ENCODE measurements at regions not wholly inside any gene's neighbourhood (a gene's known extent, or its start where the extent isn't known, plus 50 kb on each side); places are given as distances from the start of the nearest gene placed in this dataset.

- Histone ChIP-seq H3K27ac (no peak overlapping the region), H3K9ac (no peak overlapping the region), H3K4me1 (no peaks in the 10 kb centered on the region), H3K79me2 (ENCODE audit: low read depth) (no peaks in the 10 kb centered on the region), H3F3A (ENCODE audit: low read depth) (no peaks in the 10 kb centered on the region), H3K9me3 (ENCODE audit: low read depth) (no peaks in the 10 kb centered on the region), H3K4me3 (no peak overlapping the region), H4K20me1 (ENCODE audit: low read depth) (no peaks in the 10 kb centered on the region), H3K4me2 (no peak overlapping the region), H2AFZ (replicated peaks) (no peak overlapping the region), H3K27me3 (no peaks in the 10 kb centered on the region), H3K36me3 (no peaks in the 10 kb centered on the region)
- Mint-ChIP-seq H3K4me3 (no peak overlapping the region), H3K9me3 (no peaks in the 10 kb centered on the region), H3K36me3 (no peaks in the 10 kb centered on the region), H3K27ac (no peak overlapping the region), H3K4me1 (no peaks in the 10 kb centered on the region), H3K27me3 (ENCODE audit: insufficient read depth, low read depth) (no peaks in the 10 kb centered on the region)
- TF ChIP-seq EZH2 (IDR thresholded peaks at IDR 0.05) (no peak), CTCF (IDR thresholded peaks at IDR 0.05) (no peak), EZH2phosphoT487 (IDR thresholded peaks at IDR 0.05) (no peak)
- no peak for DNase-seq (ENCODE audit: low spot score)
Observed at GRCh38 chr4:155616117-155616516, 50.5 kb upstream of the GUCY1A1 start.

GRCh38 chr4:155615081-155615887 lies 51.4 kb upstream of the GUCY1A1 start:
- no peaks in the 10 kb centered on the region for H3K4me1 ChIP-seq
- H3K4me2 ChIP-seq = no peak overlapping the region
- no peak overlapping the region for H2AFZ ChIP-seq (replicated peaks)
- H3K9ac ChIP-seq = no peak overlapping the region
- no peaks in the 10 kb centered on the region for H3K79me2 ChIP-seq (ENCODE audit: low read depth)
- no peak overlapping the region for H3K4me3 Mint-ChIP-seq
- no peak overlapping the region for H3K27ac ChIP-seq
- TF ChIP-seq EZH2phosphoT487 (IDR thresholded peaks at IDR 0.05) (no peak), CTCF (IDR thresholded peaks at IDR 0.05) (no peak), EZH2 (IDR thresholded peaks at IDR 0.05) (no peak)
- no peak overlapping the region for H3K27ac Mint-ChIP-seq
- H4K20me1 ChIP-seq (ENCODE audit: low read depth) = no peaks in the 10 kb centered on the region
- no peaks in the 10 kb centered on the region for H3K9me3 ChIP-seq (ENCODE audit: low read depth)
- H3K27me3 Mint-ChIP-seq (ENCODE audit: insufficient read depth, low read depth) = no peaks in the 10 kb centered on the region
- no peaks in the 10 kb centered on the region for H3K4me1 Mint-ChIP-seq
- H3K4me3 ChIP-seq = no peak overlapping the region
- H3K27me3 ChIP-seq = no peaks in the 10 kb centered on the region
- DNase-seq (ENCODE audit: low spot score) = no peak
- H3K36me3 Mint-ChIP-seq = no peaks in the 10 kb centered on the region
- H3K9me3 Mint-ChIP-seq = no peaks in the 10 kb centered on the region
- no peaks in the 10 kb centered on the region for H3F3A ChIP-seq (ENCODE audit: low read depth)
- H3K36me3 ChIP-seq = no peaks in the 10 kb centered on the region

GRCh38 chr4:155614111-155614762 lies 52.4 kb upstream of the GUCY1A1 start:
- Histone ChIP-seq H4K20me1 (ENCODE audit: low read depth) (no peaks in the 10 kb centered on the region), H3K36me3 (no peaks in the 10 kb centered on the region), H3K27me3 (no peaks in the 10 kb centered on the region), H2AFZ (replicated peaks) (no peak overlapping the region), H3K27ac (no peak overlapping the region), H3F3A (ENCODE audit: low read depth) (no peaks in the 10 kb centered on the region), H3K4me3 (no peak overlapping the region), H3K4me1 (no peaks in the 10 kb centered on the region), H3K79me2 (ENCODE audit: low read depth) (no peaks in the 10 kb centered on the region), H3K4me2 (no peak overlapping the region), H3K9ac (no peak overlapping the region), H3K9me3 (ENCODE audit: low read depth) (no peaks in the 10 kb centered on the region)
- H3K27ac Mint-ChIP-seq = no peak overlapping the region
- H3K4me1 Mint-ChIP-seq = no peaks in the 10 kb centered on the region
- no peaks in the 10 kb centered on the region for H3K36me3 Mint-ChIP-seq
- H3K9me3 Mint-ChIP-seq = no peaks in the 10 kb centered on the region
- H3K4me3 Mint-ChIP-seq = no peak overlapping the region
- TF ChIP-seq EZH2phosphoT487 (IDR thresholded peaks at IDR 0.05) (no peak), EZH2 (IDR thresholded peaks at IDR 0.05) (no peak), CTCF (IDR thresholded peaks at IDR 0.05) (no peak)
- H3K27me3 Mint-ChIP-seq (ENCODE audit: insufficient read depth, low read depth) = no peaks in the 10 kb centered on the region
- DNase-seq (ENCODE audit: low spot score) = no peak

Measured in neural progenitor cell (in vitro differentiated cells).